Lower lobe of right lung (tissue), 2 donors: ENCODE measurements at regions not wholly inside any gene's neighbourhood (a gene's known extent, or its start where the extent isn't known, plus 50 kb on each side); places are given as distances from the start of the nearest gene placed in this dataset.
"Not testable (repeated sequence)": the region's sequence is repeated elsewhere in the genome, so short reads cannot be mapped to it uniquely, and the experiment has no call there.

Source experiments
- ATAC-seq, 2 donors: fragments of 200-7000 bp; cut with Tn5 transposase; one replicate each; pipeline ENCODE4 v1.9.1; 2020 to 2022; ENCODE audit warnings: mild to moderate bottlenecking in 2 of 2, moderate library complexity in 2 of 2
- DNase-seq: peaks from one replicate; pipeline ENCODE4 v3.0.0-alpha.2; 2020
- H3K27ac ChIP-seq: fragments of 200-600 bp; one replicate; pipeline ENCODE4 v1.8.0; 2022
- H3K27me3 ChIP-seq: fragments of 200-600 bp; one replicate; pipeline ENCODE4 v1.8.0; 2022; ENCODE audit warnings: low read depth
- H3K36me3 ChIP-seq: fragments of 200-600 bp; one replicate; pipeline ENCODE4 v1.8.0; 2022; ENCODE audit warnings: mild to moderate bottlenecking
- H3K4me1 ChIP-seq: fragments of 200-600 bp; one replicate; pipeline ENCODE4 v1.8.0; 2022
- H3K4me3 ChIP-seq: fragments of 200-600 bp; one replicate; pipeline ENCODE4 v1.8.0; 2022; ENCODE audit warnings: mild to moderate bottlenecking
- H3K9me3 ChIP-seq: fragments of 200-600 bp; one replicate; pipeline ENCODE4 v1.8.0; 2022
- intact Hi-C: fragments of 100-400 bp; cut with DNase I; formaldehyde crosslinking; loops from one replicate; pipeline ENCODE4 v1.11.0; 2022
- TF ChIP-seq, protein P1 (sequence below): fragments of 200-600 bp; IDR thresholded peaks from one replicate; pipeline ENCODE4 v1.8.0; 2022; ENCODE audit warnings: antibody characterized with exemption, mild to moderate bottlenecking
- donor health status: DM: no; HTN: yes; CAD: no; lungs with severe emphysema.

DNA sequence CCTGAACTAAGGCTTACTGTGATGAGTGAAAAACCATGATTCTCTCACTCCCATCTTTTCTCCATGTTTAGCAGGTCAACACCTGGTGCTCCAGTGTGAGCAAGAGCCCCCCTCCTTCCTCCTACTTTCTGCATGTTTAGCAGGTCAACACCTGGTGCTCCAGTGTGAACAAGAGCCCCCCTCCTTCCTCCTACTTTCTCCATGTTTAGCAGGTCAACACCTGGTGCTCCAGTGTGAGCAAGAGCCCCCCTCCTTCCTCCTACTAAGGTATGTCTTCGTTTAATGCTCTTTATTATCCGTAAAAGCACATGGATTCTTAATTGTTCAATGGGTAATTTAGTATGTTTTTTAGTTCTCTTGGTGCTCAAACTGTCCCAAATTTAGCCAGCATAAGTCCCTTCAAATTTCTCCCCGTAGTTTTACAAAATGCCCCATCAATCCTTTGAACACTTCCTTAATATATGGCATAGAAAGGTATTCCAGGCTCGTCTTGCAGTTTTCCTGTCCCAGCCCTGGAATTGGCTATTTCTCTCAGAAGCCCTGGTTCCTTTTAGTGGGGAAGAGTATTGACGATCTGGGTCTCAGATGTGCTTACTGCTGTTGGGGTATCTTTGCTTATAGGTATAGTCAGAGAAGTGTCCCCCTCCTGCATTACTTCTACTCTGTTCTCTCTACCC, 760.8 kb upstream of the TPTE start:
- H3K4me3 ChIP-seq = no peak overlapping the region
- intact Hi-C loops = no loop called here
- peaks cover 11% of the 10 kb centered on the region for H3K9me3 ChIP-seq
- TF ChIP-seq, protein P1, sequence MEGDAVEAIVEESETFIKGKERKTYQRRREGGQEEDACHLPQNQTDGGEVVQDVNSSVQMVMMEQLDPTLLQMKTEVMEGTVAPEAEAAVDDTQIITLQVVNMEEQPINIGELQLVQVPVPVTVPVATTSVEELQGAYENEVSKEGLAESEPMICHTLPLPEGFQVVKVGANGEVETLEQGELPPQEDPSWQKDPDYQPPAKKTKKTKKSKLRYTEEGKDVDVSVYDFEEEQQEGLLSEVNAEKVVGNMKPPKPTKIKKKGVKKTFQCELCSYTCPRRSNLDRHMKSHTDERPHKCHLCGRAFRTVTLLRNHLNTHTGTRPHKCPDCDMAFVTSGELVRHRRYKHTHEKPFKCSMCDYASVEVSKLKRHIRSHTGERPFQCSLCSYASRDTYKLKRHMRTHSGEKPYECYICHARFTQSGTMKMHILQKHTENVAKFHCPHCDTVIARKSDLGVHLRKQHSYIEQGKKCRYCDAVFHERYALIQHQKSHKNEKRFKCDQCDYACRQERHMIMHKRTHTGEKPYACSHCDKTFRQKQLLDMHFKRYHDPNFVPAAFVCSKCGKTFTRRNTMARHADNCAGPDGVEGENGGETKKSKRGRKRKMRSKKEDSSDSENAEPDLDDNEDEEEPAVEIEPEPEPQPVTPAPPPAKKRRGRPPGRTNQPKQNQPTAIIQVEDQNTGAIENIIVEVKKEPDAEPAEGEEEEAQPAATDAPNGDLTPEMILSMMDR = no peak
- H3K36me3 ChIP-seq = no peaks in the 10 kb centered on the region
- ATAC-seq = peak in 1 of 2 donors; percentile 11
- no peak for DNase-seq
- no peaks in the 10 kb centered on the region for H3K27me3 ChIP-seq
- no peaks in the 10 kb centered on the region for H3K4me1 ChIP-seq
- H3K27ac ChIP-seq = no peak overlapping the region

DNA sequence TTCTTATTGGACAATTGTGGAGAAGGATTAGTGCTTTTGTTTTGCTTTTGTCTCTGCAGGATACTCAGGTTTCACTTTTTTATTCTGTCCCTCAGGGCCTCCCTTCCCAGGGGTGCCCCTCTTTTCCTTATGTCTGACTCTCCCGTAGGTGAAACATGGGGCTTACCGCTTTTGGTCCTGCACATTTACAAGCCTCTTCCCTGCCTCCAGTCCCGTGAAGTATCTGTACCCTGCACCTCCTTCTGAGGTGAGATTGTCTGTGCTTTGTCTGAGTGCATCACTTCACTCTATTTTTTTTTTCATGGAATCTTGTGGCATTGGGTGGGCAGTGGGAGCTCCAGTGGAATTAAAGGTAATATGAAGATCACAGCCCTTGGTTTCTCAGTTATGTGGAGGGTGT, 758.1 kb upstream of the TPTE start:
- H3K4me1 ChIP-seq = no peaks in the 10 kb centered on the region
- TF ChIP-seq, protein P1 = no peak
- ATAC-seq (no peak), DNase-seq (no peak)
- H3K4me3 ChIP-seq = no peak overlapping the region
- intact Hi-C loops = no loop called here
- no peaks in the 10 kb centered on the region for H3K27me3 ChIP-seq
- no peak overlapping the region for H3K27ac ChIP-seq
- H3K36me3 ChIP-seq = no peaks in the 10 kb centered on the region
- peaks cover 14% of the 10 kb centered on the region for H3K9me3 ChIP-seq

DNA sequence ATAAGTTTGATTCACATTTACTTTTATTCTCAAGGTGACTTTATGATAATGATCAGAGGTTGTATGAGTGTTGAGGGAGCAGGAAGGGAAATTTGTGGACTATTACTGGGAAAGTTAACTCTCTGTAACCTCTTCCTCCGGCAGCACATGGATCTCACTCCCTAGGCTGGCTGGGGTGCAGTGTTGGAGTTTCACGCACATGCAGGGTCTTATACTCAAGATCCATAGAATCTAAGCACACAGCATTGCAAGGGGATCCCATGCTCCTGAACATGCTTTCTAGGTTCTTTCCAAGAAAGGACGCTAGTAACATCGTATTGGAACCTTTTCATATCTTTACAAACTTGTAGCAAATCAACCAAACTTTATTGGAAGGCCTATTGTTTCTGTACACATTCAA, 757.6 kb upstream of the TPTE start:
- intact Hi-C loops = no loop called here
- no peaks in the 10 kb centered on the region for H3K27me3 ChIP-seq

DNA sequence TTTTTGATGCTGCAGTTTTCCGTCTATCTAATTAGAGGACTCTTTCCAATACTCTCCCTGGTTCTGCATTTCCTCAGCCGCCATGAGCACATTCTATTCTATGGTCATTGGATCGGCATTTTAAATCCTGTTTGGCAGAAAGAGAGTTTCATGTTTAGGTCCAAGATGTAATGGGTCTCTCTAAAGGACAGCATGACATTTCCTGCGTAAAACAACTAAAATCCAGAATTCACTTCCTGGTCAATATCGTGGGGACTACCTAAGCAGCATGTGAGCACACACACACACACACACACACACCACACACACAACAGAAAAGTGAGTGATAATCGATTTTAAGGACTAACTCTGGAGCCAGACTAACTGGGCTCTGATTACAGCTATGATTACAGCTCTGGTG, 757.1 kb upstream of the TPTE start:
- intact Hi-C loops = not testable (repeated sequence)
- peaks cover 13% of the 10 kb centered on the region for H3K9me3 ChIP-seq

More for the DNA sequence above, 757.6 kb upstream of the TPTE start:
- DNase-seq (no peak), ATAC-seq (no peak)
- Histone ChIP-seq H3K27ac (no peak overlapping the region), H3K36me3 (no peaks in the 10 kb centered on the region), H3K9me3 (peaks cover 13% of the 10 kb centered on the region), H3K4me1 (no peaks in the 10 kb centered on the region), H3K4me3 (no peak overlapping the region)
- TF ChIP-seq, protein P1 = no peak

DNA sequence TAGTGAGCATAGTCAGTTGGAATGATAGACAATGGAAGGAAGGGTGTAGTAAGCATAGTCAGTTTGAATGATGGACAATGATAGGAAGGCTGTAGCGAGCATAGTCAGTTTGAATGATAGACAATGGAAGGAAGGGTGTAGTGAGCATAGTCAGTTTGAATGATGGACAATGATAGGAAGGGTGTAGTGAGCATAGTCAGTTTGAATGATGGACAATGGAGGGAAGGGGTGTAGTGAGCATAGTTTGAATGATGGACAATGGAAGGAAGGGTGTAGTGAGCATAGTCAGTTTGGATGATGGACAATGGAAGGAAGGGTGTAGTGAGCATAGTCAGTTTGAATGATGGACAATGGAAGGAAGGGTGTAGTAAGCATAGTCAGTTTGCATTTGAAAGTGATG, 755.8 kb upstream of the TPTE start:
- H3K9me3 ChIP-seq = peaks cover 13% of the 10 kb centered on the region
- H3K4me1 ChIP-seq, H3K4me3 ChIP-seq, H3K36me3 ChIP-seq, intact Hi-C loops, H3K27ac ChIP-seq, DNase-seq, ATAC-seq, H3K27me3 ChIP-seq: not testable (repeated sequence)

More for the DNA sequence above, 757.1 kb upstream of the TPTE start:
- not testable (repeated sequence) for H3K4me3 ChIP-seq, H3K36me3 ChIP-seq, H3K27ac ChIP-seq, H3K4me1 ChIP-seq, H3K27me3 ChIP-seq, DNase-seq, ATAC-seq

DNA sequence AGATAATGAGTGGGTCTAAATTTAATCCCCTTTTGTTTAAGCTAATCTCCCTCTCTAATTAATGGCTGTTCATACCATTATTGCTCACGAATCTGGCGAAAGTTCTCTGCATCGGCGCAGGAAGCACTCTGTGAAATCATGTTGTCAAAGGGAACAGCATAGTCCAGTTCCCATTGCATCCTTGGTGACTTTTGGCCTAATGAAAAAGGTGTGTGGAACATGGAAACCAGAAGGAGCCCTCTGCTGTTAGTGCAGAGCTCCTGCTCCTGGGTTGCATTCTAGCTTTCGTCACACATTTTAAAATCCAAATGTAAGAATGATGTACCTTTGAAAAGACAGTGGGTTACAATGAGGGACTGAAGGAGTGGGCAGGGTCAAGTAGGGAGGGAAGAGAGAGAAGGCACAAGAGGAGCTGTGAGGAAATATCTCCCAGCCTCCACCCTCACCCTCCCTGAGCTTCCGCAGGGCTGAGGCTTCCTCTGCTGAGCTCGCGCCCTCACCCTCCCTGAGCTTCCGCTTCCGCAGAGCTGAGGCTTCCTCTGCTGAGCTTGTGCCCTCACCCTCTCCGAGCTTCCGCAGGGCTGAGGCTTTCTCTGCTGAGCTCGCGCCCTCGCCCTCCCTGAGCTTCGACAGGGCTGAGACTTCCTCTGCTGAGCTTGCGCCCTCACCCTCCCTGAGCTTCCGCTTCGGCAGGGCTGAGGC, 754.3 kb upstream of the TPTE start:
- DNase-seq, H3K27me3 ChIP-seq, ATAC-seq, H3K4me1 ChIP-seq, H3K36me3 ChIP-seq, H3K4me3 ChIP-seq, H3K27ac ChIP-seq, intact Hi-C loops: not testable (repeated sequence)
- H3K9me3 ChIP-seq = peaks cover 13% of the 10 kb centered on the region
